PC-9 (cell line): ENCODE measurements at regions not wholly inside any gene's neighbourhood (a gene's known extent, or its start where the extent isn't known, plus 50 kb on each side); places are given as distances from the start of the nearest gene placed in this dataset.
A peak's percentile ranks its signal among the peaks of the same experiment; 100 is the strongest.
"Not testable (repeated sequence)": the region's sequence is repeated elsewhere in the genome, so short reads cannot be mapped to it uniquely, and the experiment has no call there.

Source experiments
- BruUV-seq: library from RNA; stranded (reverse); fragments of 400-500 nt; replicated peaks from 2 replicates; lab custom pipeline; 2021; lab: Mats Ljungman, UMichigan
- CTCF ChIA-PET: fragments of 300-600 bp; sonication (Branson Sonifier 250); formaldehyde crosslinking; loops from one replicate; lab custom pipeline; 2022; ENCODE audit warnings: antibody characterized with exemption; lab: Charles Lee
- POLR2A ChIA-PET: fragments of 300-600 bp; sonication (Branson Sonifier 250); formaldehyde crosslinking; loops from one replicate; lab custom pipeline; 2022; ENCODE audit warnings: antibody characterized with exemption; ENCODE audit not compliant: unreplicated experiment; lab: Charles Lee
- DNase-seq, 2 experiments: peaks; one replicate each; pipeline versions ENCODE4 v3.0.0 to v3.0.0-alpha.2; 2015 to 2022; ENCODE audit warnings: mixed read lengths in 1 of 2
- H2AFZ ChIP-seq: fragments of 200-600 bp; sonication (generic); 2 replicates; pipeline ENCODE4 v1.8.1; 2017; ENCODE audit warnings: antibody characterized with exemption
- H3F3A ChIP-seq: fragments of 200-600 bp; sonication (generic); 2 replicates; pipeline ENCODE4 v1.8.1; 2017; ENCODE audit warnings: antibody characterized with exemption, mild to moderate bottlenecking, low read depth; ENCODE audit not compliant: insufficient read depth
- H3K27ac ChIP-seq: fragments of 200-600 bp; sonication (generic); 2 replicates; pipeline ENCODE4 v1.6.1; 2016; ENCODE audit warnings: mixed run types
- H3K27me3 ChIP-seq: fragments of 200-600 bp; sonication (generic); 2 replicates; pipeline ENCODE4 v1.6.1; 2016; ENCODE audit warnings: low read depth, mixed run types; ENCODE audit not compliant: insufficient read depth
- H3K36me3 ChIP-seq: fragments of 200-600 bp; sonication (generic); 2 replicates; pipeline ENCODE4 v1.6.1; 2016; ENCODE audit warnings: low read depth, mixed run types
- H3K4me1 ChIP-seq: fragments of 200-600 bp; sonication (generic); replicated peaks from 2 replicates; pipeline ENCODE4 v1.6.1; 2016; ENCODE audit warnings: mixed run types; ENCODE audit not compliant: insufficient read depth
- H3K4me2 ChIP-seq: fragments of 200-600 bp; sonication (generic); 2 replicates; pipeline ENCODE4 v1.6.1; 2017; ENCODE audit warnings: mixed run types
- H3K4me3 ChIP-seq: fragments of 200-600 bp; sonication (generic); 2 replicates; pipeline ENCODE4 v1.6.1; 2016; ENCODE audit warnings: mixed run types
- H3K79me2 ChIP-seq: fragments of 200-600 bp; sonication (generic); 2 replicates; pipeline ENCODE4 v1.6.1; 2017; ENCODE audit warnings: low read depth, mixed run types
- H3K9me2 ChIP-seq: fragments of 200-600 bp; sonication (generic); 2 replicates; pipeline ENCODE4 v1.8.1; 2017; ENCODE audit warnings: mild to moderate bottlenecking; ENCODE audit not compliant: insufficient read depth
- H3K9me3 ChIP-seq: fragments of 200-600 bp; sonication (generic); 2 replicates; pipeline ENCODE4 v1.8.1; 2016; ENCODE audit warnings: low read depth; ENCODE audit not compliant: insufficient read depth
- H4K20me1 ChIP-seq: fragments of 200-600 bp; sonication (generic); 2 replicates; pipeline ENCODE4 v1.8.1; 2017; ENCODE audit not compliant: insufficient read depth
- EZH2 ChIP-seq: fragments of 200-600 bp; sonication (generic); IDR thresholded peaks from 2 replicates; pipeline ENCODE4 v1.8.0; 2017; ENCODE audit warnings: antibody characterized with exemption, low read depth
- intact Hi-C: fragments of 100-400 bp; cut with micrococcal nuclease; formaldehyde crosslinking; loops from one replicate; pipeline ENCODE4 v1.10.0; 2022; ENCODE audit not compliant: unreplicated experiment
- TF ChIP-seq, protein P1 (sequence below): fragments of 200-600 bp; sonication (generic); conservative IDR thresholded peaks from 2 replicates; pipeline ENCODE4 v1.6.1; 2017; ENCODE audit warnings: mixed run types, antibody characterized with exemption, mild to moderate bottlenecking, moderate library complexity

DNA sequence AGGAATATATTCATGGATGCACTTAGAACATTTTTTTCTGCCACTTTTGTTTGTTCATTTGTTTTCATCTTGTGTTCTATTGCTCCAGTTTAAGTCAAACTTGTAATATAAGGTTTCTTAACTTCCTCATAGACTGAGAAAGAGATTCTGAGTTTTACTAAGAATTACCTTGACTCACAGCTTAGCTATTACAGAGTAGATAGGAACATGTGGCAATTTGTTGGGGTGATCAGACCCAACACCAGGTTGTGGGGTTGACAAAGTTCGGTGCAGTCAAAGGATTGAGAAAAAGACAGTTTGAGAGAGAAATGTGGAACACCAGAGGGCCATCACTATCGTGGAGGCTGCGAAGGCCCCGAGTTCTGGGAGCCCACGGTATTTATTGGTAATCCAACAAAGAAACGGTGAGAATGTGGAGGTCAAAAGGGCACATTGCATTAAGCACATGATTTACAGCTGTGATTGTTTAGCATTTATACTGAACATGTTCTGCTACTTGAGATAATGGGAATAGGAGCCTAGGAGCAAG, 2526.0 kb downstream of the PCDH9 start:
- TF ChIP-seq EZH2: no peak
- TF ChIP-seq, protein P1, sequence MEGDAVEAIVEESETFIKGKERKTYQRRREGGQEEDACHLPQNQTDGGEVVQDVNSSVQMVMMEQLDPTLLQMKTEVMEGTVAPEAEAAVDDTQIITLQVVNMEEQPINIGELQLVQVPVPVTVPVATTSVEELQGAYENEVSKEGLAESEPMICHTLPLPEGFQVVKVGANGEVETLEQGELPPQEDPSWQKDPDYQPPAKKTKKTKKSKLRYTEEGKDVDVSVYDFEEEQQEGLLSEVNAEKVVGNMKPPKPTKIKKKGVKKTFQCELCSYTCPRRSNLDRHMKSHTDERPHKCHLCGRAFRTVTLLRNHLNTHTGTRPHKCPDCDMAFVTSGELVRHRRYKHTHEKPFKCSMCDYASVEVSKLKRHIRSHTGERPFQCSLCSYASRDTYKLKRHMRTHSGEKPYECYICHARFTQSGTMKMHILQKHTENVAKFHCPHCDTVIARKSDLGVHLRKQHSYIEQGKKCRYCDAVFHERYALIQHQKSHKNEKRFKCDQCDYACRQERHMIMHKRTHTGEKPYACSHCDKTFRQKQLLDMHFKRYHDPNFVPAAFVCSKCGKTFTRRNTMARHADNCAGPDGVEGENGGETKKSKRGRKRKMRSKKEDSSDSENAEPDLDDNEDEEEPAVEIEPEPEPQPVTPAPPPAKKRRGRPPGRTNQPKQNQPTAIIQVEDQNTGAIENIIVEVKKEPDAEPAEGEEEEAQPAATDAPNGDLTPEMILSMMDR: no peak
- no peak overlapping the region for H3K27ac ChIP-seq
- intact Hi-C loops: no loop called here
- H3K79me2 ChIP-seq: no peaks in the 10 kb centered on the region
- H3K4me2 ChIP-seq: no peak overlapping the region
- BruUV-seq: no TSS peak
- no peak overlapping the region for H2AFZ ChIP-seq
- DNase-seq: no peak
- no peaks in the 10 kb centered on the region for H3K27me3 ChIP-seq
- no peak overlapping the region for H3K4me3 ChIP-seq
- H4K20me1 ChIP-seq: no peaks in the 10 kb centered on the region
- no peaks in the 10 kb centered on the region for H3F3A ChIP-seq
- no peaks in the 10 kb centered on the region for H3K9me2 ChIP-seq
- H3K9me3 ChIP-seq: no peaks in the 10 kb centered on the region
- ChIA-PET POLR2A (no interaction called here), CTCF (no interaction called here)
- no peaks in the 10 kb centered on the region for H3K36me3 ChIP-seq
- no peaks in the 10 kb centered on the region; the same call in 1 of the 2 replicates for H3K4me1 ChIP-seq

DNA sequence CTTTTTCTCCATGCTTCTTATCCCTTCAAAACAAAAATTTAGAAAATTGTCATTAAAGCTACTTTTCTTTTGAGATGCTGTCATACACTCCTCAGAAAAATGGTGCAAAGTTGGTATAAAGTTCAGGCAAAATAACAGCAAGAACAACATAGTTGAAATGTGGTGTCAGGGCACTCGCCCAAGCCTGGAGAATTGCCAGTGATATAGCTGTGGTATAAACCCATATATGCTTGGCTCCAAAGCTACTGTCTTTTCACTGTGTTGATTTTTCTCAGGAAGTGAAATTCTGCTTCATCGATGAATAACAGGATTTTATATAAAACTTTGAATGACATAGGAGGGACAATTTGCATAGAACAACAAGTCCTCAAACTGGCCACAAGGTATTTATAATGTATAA, 2532.9 kb downstream of the PCDH9 start:
- no TSS peak for BruUV-seq
- Histone ChIP-seq H2AFZ (no peak overlapping the region), H3K27ac (no peak overlapping the region), H3K36me3 (no peaks in the 10 kb centered on the region), H3K4me3 (no peak overlapping the region), H3K4me1 (no peaks in the 10 kb centered on the region), H3K27me3 (no peaks in the 10 kb centered on the region), H3K79me2 (no peaks in the 10 kb centered on the region), H3K9me3 (peaks cover 4% of the 10 kb centered on the region; the same call in 1 of the 2 replicates), H3K9me2 (no peaks in the 10 kb centered on the region), H3K4me2 (no peak overlapping the region), H3F3A (no peaks in the 10 kb centered on the region), H4K20me1 (no peaks in the 10 kb centered on the region)
- POLR2A ChIA-PET: no interaction called here
- no peak for DNase-seq
- CTCF ChIA-PET: no interaction called here
- intact Hi-C loops: no loop called here
- TF ChIP-seq EZH2: no peak
- TF ChIP-seq, protein P1: no peak

GRCh38 chr13:64688893-64689677, 2541.1 kb downstream of the PCDH9 start:
- H3K27me3 ChIP-seq: no peaks in the 10 kb centered on the region
- H3K4me1 ChIP-seq: peaks cover 26% of the 10 kb centered on the region
- DNase-seq: peak; percentile 25 to 78
- H3K36me3 ChIP-seq: no peaks in the 10 kb centered on the region
- TF ChIP-seq, protein P1: no peak
- no peak for TF ChIP-seq EZH2
- H3K9me3 ChIP-seq: peaks cover 14% of the 10 kb centered on the region
- ChIA-PET POLR2A (interaction anchor here (0.6 to 0.9 kb wide), 2 partner anchors 21 to 35 kb away, joined by 4 to 6 read pairs; no protein-coding TSS in a partner anchor), CTCF (no interaction called here)
- intact Hi-C loops: loop anchor here (1.0 to 5.0 kb wide), 3 partner anchors 14 to 223 kb away; no protein-coding TSS in a partner anchor
- no TSS peak for BruUV-seq
- no peaks in the 10 kb centered on the region for H4K20me1 ChIP-seq
- H3K9me2 ChIP-seq: no peaks in the 10 kb centered on the region
- peaks cover 3% of the 10 kb centered on the region; the same call in 1 of the 2 replicates for H3F3A ChIP-seq
- H3K4me2 ChIP-seq: peak overlapping the region; percentile 43
- H3K79me2 ChIP-seq: no peaks in the 10 kb centered on the region
- H3K4me3 ChIP-seq: no peak overlapping the region
- H2AFZ ChIP-seq: peak overlapping the region; percentile 18; the same call in 1 of the 2 replicates
- peak overlapping the region; percentile 93 for H3K27ac ChIP-seq

DNA sequence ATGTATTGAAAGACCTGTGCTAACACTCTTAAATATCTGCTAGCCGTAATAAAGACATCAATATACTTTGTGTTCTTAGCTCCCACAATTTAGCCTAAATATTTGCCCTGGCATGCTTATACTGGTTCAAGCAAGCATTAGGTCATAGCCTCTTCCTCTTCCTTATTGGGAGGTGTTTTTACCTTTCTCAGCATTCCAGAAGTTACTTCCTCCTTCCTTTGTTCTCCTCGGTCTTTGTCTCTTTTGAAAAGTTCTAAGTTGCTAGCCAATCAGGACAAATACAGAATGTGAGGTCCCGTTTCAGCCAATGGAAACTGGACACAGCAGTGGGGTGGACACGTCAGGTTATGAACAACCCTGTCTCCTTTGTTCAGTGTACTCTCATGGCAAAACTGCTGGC, 2543.6 kb downstream of the PCDH9 start:
- H3K4me2 ChIP-seq, H3K36me3 ChIP-seq, DNase-seq, H4K20me1 ChIP-seq, H3K9me2 ChIP-seq, H2AFZ ChIP-seq, H3K9me3 ChIP-seq, H3K4me3 ChIP-seq, H3F3A ChIP-seq, POLR2A ChIA-PET, CTCF ChIA-PET, H3K79me2 ChIP-seq, H3K27ac ChIP-seq, H3K27me3 ChIP-seq, BruUV-seq: not testable (repeated sequence)
- peaks cover 26% of the 10 kb centered on the region for H3K4me1 ChIP-seq
- intact Hi-C loops: loop anchor here (5.0 kb wide), 1 partner anchor 226 kb away; no protein-coding TSS in a partner anchor
